ENCODE measurements at regions not wholly inside any gene's neighbourhood (a gene's known extent, or its start where the extent isn't known, plus 50 kb on each side); places are given as distances from the start of the nearest gene placed in this dataset.

GRCh38 chr1:4411862-4412261 is 242.5 kb upstream of the AJAP1 start:
- TF ChIP-seq POLR2AphosphoS5 (IDR thresholded peaks at IDR 0.05; ENCODE audit: borderline replicate concordance, low read depth, low read length) (no peak), EZH2 (IDR thresholded peaks at IDR 0.05) (no peak), FOXP2 (optimal IDR thresholded peaks at IDR 0.05; ENCODE audit: control extremely low read depth, extremely low read length, insufficient read depth) (no peak)
